Vagina (tissue), 2 donors: ENCODE measurements at regions not wholly inside any gene's neighbourhood (a gene's known extent, or its start where the extent isn't known, plus 50 kb on each side); places are given as distances from the start of the nearest gene placed in this dataset.

Source experiments
- DNase-seq, 2 donors: peaks; one replicate each; pipeline ENCODE4 v3.0.0-alpha.2; 2017; ENCODE audit errors: extremely low spot score in 2 of 2
- H3K27ac ChIP-seq: fragments of 200-600 bp; sonication (generic); one replicate; pipeline ENCODE4 v1.5.1; 2019
- H3K27me3 ChIP-seq: fragments of 200-600 bp; sonication (generic); one replicate; pipeline ENCODE4 v1.5.1; 2019
- H3K36me3 ChIP-seq, 2 donors: fragments of 200-600 bp; sonication (generic); one replicate each; pipeline ENCODE4 v1.5.1; 2017 to 2019
- H3K4me1 ChIP-seq: fragments of 200-600 bp; sonication (generic); one replicate; pipeline ENCODE4 v1.5.1; 2019
- H3K4me3 ChIP-seq, 2 donors: fragments of 200-600 bp; sonication (generic); 1 replicate in 1 of 2; 2 replicates in 1 of 2; pipeline ENCODE4 v1.5.1; 2016 to 2019
- H3K9me3 ChIP-seq: fragments of 200-600 bp; sonication (generic); one replicate; pipeline ENCODE4 v1.5.1; 2019
- POLR2A ChIP-seq, 2 donors: fragments of 450-650 bp; IDR thresholded peaks; one replicate each; pipeline ENCODE4 v1.6.1; 2017; ENCODE audit warnings: antibody characterized with exemption in 2 of 2, mild to moderate bottlenecking in 2 of 2, moderate library complexity in 2 of 2
- POLR2AphosphoS5 ChIP-seq, 2 donors: sonication (generic); formaldehyde crosslinking; IDR thresholded peaks; one replicate each; pipeline ENCODE4 v1.9.0; 2017; ENCODE audit warnings: antibody characterized with exemption in 2 of 2, mild to moderate bottlenecking in 2 of 2, low read depth in 1 of 2; ENCODE audit not compliant: insufficient read depth in 1 of 2
- intact Hi-C: fragments of 100-400 bp; cut with DNase I; formaldehyde crosslinking; loops from one replicate; pipeline ENCODE4 v1.15.1; 2023
- TF ChIP-seq, protein P1 (sequence below), 3 experiments: fragments of 450-650 bp in 2 of 3; fragments of 200-600 bp in 1 of 3; sonication (generic) in 1 of 3; IDR thresholded peaks; one replicate each; pipeline ENCODE4 v1.5.1; 2017 to 2019; ENCODE audit warnings: antibody characterized with exemption in 3 of 3, mild to moderate bottlenecking in 2 of 3, moderate library complexity in 2 of 3

DNA sequence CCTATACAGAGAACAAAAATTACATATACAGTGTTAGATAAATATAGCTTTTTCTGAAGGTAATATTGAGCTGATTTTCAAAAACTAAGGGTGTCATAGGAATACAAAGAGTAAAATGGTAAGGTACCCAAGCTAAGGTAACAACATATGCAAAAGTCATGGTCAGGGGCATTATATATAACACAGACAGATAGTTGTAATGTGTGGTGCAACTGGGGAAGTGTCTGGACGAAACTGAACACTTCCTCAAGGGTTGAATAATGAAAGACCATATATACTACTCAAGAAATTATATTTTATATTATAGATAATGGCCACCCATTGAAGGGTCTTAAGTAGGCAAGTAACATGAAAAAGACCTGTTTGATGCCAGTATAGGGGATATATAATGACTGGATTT, 262.1 kb upstream of the CXXC4 start:
- TF ChIP-seq, protein P1, sequence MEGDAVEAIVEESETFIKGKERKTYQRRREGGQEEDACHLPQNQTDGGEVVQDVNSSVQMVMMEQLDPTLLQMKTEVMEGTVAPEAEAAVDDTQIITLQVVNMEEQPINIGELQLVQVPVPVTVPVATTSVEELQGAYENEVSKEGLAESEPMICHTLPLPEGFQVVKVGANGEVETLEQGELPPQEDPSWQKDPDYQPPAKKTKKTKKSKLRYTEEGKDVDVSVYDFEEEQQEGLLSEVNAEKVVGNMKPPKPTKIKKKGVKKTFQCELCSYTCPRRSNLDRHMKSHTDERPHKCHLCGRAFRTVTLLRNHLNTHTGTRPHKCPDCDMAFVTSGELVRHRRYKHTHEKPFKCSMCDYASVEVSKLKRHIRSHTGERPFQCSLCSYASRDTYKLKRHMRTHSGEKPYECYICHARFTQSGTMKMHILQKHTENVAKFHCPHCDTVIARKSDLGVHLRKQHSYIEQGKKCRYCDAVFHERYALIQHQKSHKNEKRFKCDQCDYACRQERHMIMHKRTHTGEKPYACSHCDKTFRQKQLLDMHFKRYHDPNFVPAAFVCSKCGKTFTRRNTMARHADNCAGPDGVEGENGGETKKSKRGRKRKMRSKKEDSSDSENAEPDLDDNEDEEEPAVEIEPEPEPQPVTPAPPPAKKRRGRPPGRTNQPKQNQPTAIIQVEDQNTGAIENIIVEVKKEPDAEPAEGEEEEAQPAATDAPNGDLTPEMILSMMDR (IDR thresholded peaks at IDR 0.05): no peak
- TF ChIP-seq POLR2AphosphoS5 (IDR thresholded peaks at IDR 0.05; ENCODE audit: insufficient read depth in 1 of 2, low read depth in 1 of 2) (no peak), POLR2A (IDR thresholded peaks at IDR 0.05) (no peak)
- intact Hi-C loops: no loop called here
- no peak for DNase-seq
- Histone ChIP-seq H3K27me3 (no peaks in the 10 kb centered on the region), H3K36me3 (no peaks in the 10 kb centered on the region), H3K9me3 (no peaks in the 10 kb centered on the region), H3K27ac (no peak overlapping the region), H3K4me1 (no peaks in the 10 kb centered on the region), H3K4me3 (no peak overlapping the region)

- H3K9me3 ChIP-seq: no peaks in the 10 kb centered on the region
- no peak overlapping the region for H3K4me3 ChIP-seq
- DNase-seq: no peak
- no peak for TF ChIP-seq POLR2AphosphoS5 (IDR thresholded peaks at IDR 0.05; ENCODE audit: insufficient read depth in 1 of 2, low read depth in 1 of 2)
- TF ChIP-seq, protein P1 (IDR thresholded peaks at IDR 0.05): no peak
- no peaks in the 10 kb centered on the region for H3K27me3 ChIP-seq
- no peaks in the 10 kb centered on the region for H3K4me1 ChIP-seq
- no peaks in the 10 kb centered on the region for H3K36me3 ChIP-seq
- no peak overlapping the region for H3K27ac ChIP-seq
- intact Hi-C loops: no loop called here
These were observed 263.9 kb upstream of the CXXC4 start for GRCh38 chr4:104758574-104758973.

- H3K4me1 ChIP-seq: no peaks in the 10 kb centered on the region
- intact Hi-C loops: no loop called here
- no peak overlapping the region for H3K27ac ChIP-seq
- H3K27me3 ChIP-seq: no peaks in the 10 kb centered on the region
- H3K4me3 ChIP-seq: no peak overlapping the region
- no peaks in the 10 kb centered on the region for H3K9me3 ChIP-seq
- TF ChIP-seq POLR2A (IDR thresholded peaks at IDR 0.05) (no peak), POLR2AphosphoS5 (IDR thresholded peaks at IDR 0.05; ENCODE audit: insufficient read depth in 1 of 2, low read depth in 1 of 2) (no peak)
- TF ChIP-seq, protein P1 (IDR thresholded peaks at IDR 0.05): no peak
- no peaks in the 10 kb centered on the region for H3K36me3 ChIP-seq
- no peak for DNase-seq
These were observed 269.0 kb upstream of the CXXC4 start for GRCh38 chr4:104763554-104764222.

DNA sequence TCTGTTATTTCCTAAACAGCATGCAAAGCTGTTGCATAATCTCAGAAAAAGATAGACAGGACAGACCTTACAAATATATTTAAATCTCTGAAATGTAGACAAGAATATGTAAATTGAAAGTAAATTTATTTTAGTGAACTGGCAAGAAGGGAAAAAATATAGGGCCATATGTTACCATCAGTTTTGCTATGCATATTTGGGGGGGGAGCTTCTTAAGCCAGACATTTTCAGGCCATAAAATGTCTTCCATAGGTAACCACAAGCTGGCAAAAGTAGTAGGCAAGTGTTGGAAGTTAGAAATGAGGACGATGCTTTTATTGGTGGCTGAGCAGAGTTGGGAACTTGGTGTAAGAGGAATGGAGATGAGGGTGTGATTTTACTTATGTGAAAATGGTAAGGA, 272.0 kb upstream of the CXXC4 start:
- no peak for DNase-seq
- intact Hi-C loops: no loop called here
- no peak overlapping the region for H3K27ac ChIP-seq
- H3K4me1 ChIP-seq: no peaks in the 10 kb centered on the region
- H3K36me3 ChIP-seq: no peaks in the 10 kb centered on the region
- no peaks in the 10 kb centered on the region for H3K9me3 ChIP-seq
- no peaks in the 10 kb centered on the region for H3K27me3 ChIP-seq
- TF ChIP-seq POLR2A (IDR thresholded peaks at IDR 0.05): no peak
- no peak for TF ChIP-seq POLR2AphosphoS5 (IDR thresholded peaks at IDR 0.05; ENCODE audit: insufficient read depth in 1 of 2, low read depth in 1 of 2)
- TF ChIP-seq, protein P1 (IDR thresholded peaks at IDR 0.05): no peak
- H3K4me3 ChIP-seq: no peak overlapping the region

DNA sequence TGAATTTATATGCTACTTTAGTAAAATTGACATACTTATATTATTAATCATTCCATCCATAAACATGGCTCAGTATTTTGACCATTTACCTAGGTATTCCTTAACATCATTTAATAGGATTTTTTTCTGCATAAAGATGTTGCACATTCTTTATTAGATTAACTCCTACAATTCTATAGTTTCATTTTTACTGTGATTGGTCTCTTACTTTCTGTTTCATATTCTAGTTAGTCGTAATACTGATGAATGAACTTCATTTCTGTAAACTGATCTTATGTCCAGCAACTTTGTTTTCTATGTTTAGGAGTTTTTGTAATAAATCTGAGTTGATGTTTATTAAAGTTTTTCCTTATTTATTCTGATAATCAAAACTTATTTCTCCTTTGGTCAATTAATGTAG, 278.2 kb upstream of the CXXC4 start:
- H3K27me3 ChIP-seq: no peaks in the 10 kb centered on the region
- H3K27ac ChIP-seq: no peak overlapping the region
- intact Hi-C loops: no loop called here
- no peak overlapping the region for H3K4me3 ChIP-seq
- H3K9me3 ChIP-seq: no peaks in the 10 kb centered on the region
- TF ChIP-seq POLR2A (IDR thresholded peaks at IDR 0.05) (no peak), POLR2AphosphoS5 (IDR thresholded peaks at IDR 0.05; ENCODE audit: insufficient read depth in 1 of 2, low read depth in 1 of 2) (no peak)
- TF ChIP-seq, protein P1 (IDR thresholded peaks at IDR 0.05): no peak
- no peak for DNase-seq
- H3K36me3 ChIP-seq: no peaks in the 10 kb centered on the region
- no peaks in the 10 kb centered on the region for H3K4me1 ChIP-seq
